NCI-H1105 (cell line): ENCODE measurements at regions not wholly inside any gene's neighbourhood (a gene's known extent, or its start where the extent isn't known, plus 50 kb on each side); places are given as distances from the start of the nearest gene placed in this dataset.

ENCODE experiments used
- DNase-seq: peaks from one replicate; lab custom pipeline; 2025; lab: John Stamatoyannopoulos, UW

DNA sequence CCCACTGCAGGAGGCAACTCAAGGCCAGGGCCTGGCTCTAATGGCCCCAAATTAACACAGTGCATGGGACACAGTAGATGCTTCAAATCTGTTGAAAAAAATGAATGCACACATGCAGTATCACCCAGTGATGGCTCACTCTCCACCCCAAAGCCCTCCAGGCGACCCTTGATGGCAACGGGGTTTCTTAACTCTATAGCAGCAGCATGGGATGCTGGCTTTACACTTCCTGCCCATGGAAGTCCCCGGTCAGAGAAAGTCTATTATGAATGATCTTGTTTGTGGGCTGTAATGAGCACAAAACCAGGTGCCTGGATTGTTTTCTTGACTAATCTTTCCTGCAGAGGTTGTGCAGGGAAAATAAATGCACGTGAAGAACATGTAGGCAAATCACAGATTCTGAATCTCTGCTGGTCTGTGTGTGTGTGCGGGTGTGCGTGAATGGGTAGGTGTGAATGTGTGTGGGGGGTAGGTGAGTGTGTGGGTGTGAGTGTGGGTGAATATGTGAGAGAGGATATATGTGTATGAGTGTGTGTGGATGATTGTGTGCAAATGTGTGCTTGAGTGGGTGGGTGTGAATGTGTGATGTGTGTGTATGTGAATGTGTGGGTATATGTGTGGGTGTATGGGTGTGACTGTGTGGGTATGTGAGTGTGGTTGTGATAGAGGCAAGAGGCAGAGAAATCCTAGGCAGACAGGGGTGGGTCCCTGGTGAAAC lies 60.1 kb upstream of the MLN start:
- no peak for DNase-seq

- DNase-seq = no peak
These were observed 59.3 kb upstream of the MLN start for GRCh38 chr6:33863084-33863483.

DNA sequence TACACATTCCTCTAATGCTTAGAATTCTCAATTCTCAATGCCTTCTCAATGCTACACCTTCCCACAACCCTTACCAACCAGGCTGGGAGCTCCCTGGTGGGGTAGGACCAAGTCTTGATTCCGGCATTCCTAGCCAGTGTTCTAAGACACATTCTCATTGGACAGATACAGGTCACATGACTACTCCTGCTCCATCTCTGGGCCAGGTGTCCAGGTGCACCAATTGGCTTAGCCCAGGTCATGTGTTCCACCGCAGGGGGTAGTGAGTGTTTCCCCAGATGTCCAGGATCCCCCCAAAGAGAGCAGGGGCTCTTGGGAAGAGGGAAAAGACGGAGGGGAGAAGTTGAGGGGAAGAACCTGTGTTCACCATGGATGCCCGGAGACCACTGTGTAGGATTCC lies 58.7 kb upstream of the MLN start:
- DNase-seq = no peak

DNA sequence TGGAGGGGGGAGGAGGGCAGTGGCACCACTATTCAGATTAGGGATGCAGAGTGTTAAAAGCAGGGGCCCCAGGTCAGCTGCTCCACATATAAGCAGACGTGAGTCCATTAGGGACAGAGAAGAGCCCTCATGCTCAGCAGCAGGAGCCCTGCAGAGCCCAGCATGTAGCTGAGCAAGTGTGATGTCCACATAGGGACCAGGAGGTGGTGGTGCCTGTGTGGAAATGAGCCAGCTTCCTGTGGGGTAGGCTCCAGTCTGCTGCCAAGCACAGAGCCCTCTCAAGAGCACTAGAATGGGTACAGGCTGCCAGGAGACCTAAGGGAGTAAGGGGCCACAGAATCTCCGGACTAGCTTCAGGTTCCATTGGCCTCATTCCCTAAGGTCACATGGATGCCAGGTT lies 57.9 kb upstream of the MLN start:
- no peak for DNase-seq

GRCh38 chr6:33860706-33861474 lies 57.1 kb upstream of the MLN start:
- DNase-seq = no peak

- no peak for DNase-seq
These were observed 56.2 kb upstream of the MLN start for GRCh38 chr6:33860006-33860405.

GRCh38 chr6:33858804-33859505 lies 55.2 kb upstream of the MLN start:
- DNase-seq = no peak

DNA sequence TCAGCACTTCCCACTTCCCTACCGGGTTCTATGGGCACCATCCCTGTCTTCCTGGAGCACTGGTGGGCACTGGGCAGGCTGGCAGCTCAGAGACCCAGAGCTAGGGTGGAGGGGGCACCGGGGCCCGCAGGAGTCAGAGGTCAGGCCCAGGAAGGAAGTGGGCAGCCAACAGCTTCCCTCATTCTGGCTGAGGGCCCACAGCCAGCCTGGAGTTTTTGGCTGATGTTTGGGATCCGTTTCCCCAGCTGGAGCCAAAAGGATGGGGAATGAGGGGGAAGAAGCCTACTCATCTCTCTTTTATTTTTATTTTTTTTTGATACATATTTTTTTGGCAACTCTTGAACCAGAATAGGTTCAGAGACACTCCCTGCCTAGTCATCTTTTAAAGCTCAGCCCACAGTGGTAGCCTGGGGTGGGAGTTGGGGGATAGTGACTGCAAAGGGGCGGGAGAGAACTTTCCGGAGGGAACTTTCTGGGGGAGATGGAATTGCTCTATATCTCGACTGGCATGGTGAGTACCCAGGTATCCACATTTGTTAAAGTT lies 54.2 kb upstream of the MLN start:
- DNase-seq = no peak

DNA sequence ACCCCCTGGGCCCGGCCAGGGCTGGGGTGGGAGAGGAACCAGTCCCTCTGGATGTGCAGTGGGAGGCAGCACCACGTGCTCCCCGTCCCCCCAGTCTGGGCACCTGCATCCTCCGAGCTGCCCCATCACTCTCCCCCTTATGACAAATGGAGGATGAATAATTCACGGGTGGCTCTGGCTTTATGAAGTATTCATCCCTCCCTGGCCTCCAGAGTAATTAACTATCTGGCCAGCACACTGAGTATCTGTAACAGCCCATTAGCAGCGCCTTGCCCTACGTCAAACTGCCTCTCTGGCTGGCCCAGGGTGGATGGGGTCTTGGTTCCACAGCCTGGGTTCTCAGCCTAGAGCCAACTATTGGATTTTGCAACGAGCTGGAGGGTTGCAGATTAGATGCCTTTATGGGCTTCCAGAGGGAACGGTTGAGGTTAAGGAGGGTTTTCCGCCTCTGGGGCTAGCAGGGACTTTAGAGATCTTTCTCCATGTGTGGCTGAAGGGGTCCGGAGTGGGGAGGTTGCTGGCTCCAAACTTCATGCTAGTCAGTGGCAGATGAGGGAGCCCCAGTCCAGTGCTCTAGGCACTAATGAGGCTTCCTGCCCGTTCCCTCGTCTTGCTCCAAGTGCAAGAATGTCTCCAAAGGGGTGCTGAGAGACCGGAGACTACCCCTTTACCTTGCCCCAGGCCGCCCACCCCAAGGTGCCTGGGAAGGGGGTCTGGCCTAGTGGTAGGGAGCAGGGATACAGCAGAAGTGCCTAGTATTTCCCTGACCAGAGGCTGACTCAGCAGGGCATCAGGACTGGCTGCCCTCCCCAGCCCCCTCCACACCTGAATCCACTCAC lies 53.5 kb upstream of the MLN start:
- no peak for DNase-seq

DNA sequence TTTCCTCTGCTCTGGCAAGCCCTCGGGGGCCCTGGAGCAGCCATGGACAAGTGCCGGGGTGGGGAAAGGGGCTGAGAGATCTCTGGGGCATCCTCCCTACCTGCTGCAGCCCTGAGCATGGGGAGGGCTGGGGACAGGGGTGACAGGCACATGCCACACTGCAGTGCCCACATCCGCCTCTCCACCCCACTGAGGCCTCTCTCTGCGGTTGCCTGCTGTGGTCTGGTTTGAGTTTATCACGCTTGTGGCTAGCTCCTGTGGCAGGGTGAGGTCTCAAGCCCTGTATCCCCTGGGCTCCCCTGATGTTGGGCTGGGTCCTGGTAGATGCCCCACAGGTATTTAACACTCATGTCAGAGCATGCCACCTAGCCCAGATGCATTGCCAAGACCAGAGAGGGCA lies 52.9 kb upstream of the MLN start:
- no peak for DNase-seq

DNA sequence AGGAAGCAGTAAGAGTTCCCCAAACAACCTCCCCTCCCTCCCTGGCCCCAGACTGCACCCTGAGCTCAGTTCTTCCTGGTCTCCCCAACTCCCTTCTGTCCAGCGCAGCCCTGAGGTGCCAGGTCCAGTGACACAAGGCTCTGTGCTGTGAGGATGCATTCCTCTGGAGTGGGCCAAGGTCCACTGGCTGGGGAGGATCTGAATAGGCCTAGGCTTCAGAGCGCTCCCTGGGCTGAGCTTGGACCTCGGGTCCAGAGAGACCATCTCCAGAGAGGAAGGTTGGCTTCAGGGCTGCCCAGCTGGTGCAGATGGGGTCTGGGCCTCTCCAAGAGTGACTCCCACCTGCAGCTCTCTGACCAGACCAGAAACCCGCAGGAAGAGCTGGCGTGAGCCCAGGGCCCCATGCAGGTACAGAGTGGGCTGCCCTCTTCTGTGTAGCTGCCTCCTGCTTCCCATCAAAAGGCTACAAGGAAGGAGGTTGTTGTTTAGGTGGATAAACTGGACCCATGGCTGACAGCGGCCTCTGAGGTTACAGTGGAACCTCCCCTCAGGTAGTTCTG lies 52.3 kb upstream of the MLN start:
- no peak for DNase-seq

DNA sequence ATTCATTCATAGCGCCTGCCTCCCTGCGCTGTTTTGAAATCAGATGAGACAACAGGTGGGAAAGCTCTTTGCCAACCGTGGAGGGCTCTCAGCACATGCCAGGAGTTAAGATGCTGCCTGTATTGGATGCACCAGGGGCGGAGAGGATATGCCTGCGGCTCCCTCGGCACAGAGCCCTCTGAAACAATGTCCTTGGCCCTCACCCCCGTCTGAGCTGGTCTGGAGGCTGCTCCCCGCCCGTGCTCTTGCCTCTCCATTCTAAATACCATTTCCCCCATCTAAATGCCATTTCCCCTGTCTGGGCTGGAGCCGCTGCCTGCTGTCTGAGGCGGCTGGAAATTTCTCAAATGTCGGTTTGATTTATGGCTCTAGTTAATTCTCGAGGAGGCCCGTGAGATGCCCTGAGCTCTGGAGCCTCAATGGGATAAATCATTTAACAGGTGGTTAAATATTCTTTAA lies 50.8 kb upstream of the MLN start:
- peak; percentile 77 for DNase-seq

- no peak for DNase-seq
These were observed 49.9 kb upstream of the MLN start for GRCh38 chr6:33853736-33854135.
